ENCODE measurements at regions not wholly inside any gene's neighbourhood (a gene's known extent, or its start where the extent isn't known, plus 50 kb on each side); places are given as distances from the start of the nearest gene placed in this dataset.
A peak's percentile ranks its signal among the peaks of the same experiment; 100 is the strongest.

DNA sequence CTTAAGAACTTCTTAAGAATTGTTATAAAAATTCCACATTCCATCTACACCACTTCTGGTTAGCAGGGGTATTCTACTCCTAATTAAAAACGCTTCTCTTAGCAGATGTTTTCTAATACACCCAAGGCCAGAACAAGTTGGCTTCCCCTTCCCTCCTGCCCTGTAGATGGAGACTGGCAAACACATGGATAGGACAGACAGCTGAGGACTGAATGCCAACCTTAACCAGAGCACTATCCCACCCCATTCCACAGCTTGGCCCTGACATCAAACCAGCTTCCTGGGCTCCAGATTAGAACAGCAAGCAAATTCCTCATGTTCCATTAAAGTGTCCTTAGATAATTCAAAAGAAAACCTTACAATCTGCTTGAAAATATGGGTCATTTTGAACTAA lies 56.6 kb upstream of the IL6 start:
- Histone ChIP-seq H3K36me3 (no peaks in the 10 kb centered on the region), H3K4me3 (no peak overlapping the region), H3K9me3 (ENCODE audit: low read depth) (no peaks in the 10 kb centered on the region), H3K27me3 (no peaks in the 10 kb centered on the region), H3K4me1 (ENCODE audit: low read depth) (no peaks in the 10 kb centered on the region), H3K27ac (no peak overlapping the region)
- TF ChIP-seq, protein P1, sequence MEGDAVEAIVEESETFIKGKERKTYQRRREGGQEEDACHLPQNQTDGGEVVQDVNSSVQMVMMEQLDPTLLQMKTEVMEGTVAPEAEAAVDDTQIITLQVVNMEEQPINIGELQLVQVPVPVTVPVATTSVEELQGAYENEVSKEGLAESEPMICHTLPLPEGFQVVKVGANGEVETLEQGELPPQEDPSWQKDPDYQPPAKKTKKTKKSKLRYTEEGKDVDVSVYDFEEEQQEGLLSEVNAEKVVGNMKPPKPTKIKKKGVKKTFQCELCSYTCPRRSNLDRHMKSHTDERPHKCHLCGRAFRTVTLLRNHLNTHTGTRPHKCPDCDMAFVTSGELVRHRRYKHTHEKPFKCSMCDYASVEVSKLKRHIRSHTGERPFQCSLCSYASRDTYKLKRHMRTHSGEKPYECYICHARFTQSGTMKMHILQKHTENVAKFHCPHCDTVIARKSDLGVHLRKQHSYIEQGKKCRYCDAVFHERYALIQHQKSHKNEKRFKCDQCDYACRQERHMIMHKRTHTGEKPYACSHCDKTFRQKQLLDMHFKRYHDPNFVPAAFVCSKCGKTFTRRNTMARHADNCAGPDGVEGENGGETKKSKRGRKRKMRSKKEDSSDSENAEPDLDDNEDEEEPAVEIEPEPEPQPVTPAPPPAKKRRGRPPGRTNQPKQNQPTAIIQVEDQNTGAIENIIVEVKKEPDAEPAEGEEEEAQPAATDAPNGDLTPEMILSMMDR (IDR thresholded peaks at IDR 0.05; ENCODE audit: low read depth, low read length), result no peak
- no peak for DNase-seq (ENCODE audit: low read depth in 1 of 2, low spot score in 1 of 2)

DNA sequence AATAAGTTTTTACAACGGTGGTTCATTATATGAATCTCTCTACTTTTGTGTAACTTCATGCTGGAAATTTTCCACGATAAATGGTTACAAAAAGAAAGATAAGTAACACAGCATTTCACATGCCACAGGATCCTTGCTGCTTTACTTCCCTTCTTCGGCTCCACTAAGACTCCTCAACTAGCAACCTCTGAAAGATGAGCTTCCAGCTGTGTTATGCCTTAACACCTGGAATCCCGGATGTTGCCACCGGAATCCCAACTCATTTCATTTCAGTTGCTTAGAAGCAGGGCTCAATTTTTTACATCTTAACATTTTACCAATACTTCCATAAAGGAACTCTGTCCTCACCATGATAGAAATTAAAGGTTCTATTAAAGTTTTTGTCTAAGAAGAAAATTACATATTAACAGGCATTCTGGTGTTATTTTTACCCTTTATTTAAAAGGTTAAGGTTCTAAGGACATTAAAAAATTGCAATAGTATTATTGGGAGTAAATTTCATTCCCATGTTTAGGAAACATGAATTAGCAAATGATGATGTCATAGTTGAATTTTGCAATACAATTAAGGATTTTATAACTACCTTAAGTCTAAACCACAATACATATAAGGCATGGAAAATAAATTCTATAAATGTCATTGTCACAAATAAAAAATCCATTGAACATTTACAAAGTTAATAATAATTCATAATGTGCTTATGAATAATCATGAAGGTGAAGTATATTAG lies 57.1 kb upstream of the IL6 start:
- no peak for DNase-seq (ENCODE audit: low read depth in 1 of 2, low spot score in 1 of 2)
- Histone ChIP-seq H3K27ac (no peak overlapping the region), H3K4me3 (no peak overlapping the region), H3K36me3 (no peaks in the 10 kb centered on the region), H3K27me3 (no peaks in the 10 kb centered on the region), H3K9me3 (ENCODE audit: low read depth) (no peaks in the 10 kb centered on the region), H3K4me1 (ENCODE audit: low read depth) (no peaks in the 10 kb centered on the region)
- TF ChIP-seq, protein P1 (IDR thresholded peaks at IDR 0.05; ENCODE audit: low read depth, low read length), result no peak

DNA sequence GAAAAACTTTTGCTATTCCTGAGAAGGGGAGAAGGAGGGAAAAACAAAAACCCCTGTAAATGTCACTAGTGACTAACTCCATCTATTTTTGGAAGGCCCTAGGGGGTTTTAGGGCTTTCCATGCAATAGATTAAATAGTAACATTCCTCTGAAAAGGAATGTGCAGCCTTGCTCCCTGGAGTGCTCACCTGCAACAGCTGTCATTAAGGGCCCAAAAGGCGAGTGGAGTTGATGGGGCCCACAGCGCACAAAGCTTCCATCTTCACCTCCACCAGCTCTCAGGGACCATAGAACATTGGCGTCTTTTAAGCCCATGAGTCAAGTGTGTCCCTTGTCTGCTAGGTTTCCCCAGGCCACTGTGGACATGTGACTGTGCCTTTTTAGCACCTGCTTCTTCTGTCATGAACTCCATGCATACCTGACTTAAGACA lies 58.0 kb upstream of the IL6 start:
- TF ChIP-seq, protein P1 (IDR thresholded peaks at IDR 0.05; ENCODE audit: low read depth, low read length), result no peak
- H3K4me3 ChIP-seq, result no peak overlapping the region
- H3K4me1 ChIP-seq (ENCODE audit: low read depth), result no peaks in the 10 kb centered on the region
- DNase-seq (ENCODE audit: low read depth in 1 of 2, low spot score in 1 of 2), result no peak
- H3K27me3 ChIP-seq, result no peaks in the 10 kb centered on the region
- H3K36me3 ChIP-seq, result no peaks in the 10 kb centered on the region
- no peak overlapping the region for H3K27ac ChIP-seq
- H3K9me3 ChIP-seq (ENCODE audit: low read depth), result no peaks in the 10 kb centered on the region

DNA sequence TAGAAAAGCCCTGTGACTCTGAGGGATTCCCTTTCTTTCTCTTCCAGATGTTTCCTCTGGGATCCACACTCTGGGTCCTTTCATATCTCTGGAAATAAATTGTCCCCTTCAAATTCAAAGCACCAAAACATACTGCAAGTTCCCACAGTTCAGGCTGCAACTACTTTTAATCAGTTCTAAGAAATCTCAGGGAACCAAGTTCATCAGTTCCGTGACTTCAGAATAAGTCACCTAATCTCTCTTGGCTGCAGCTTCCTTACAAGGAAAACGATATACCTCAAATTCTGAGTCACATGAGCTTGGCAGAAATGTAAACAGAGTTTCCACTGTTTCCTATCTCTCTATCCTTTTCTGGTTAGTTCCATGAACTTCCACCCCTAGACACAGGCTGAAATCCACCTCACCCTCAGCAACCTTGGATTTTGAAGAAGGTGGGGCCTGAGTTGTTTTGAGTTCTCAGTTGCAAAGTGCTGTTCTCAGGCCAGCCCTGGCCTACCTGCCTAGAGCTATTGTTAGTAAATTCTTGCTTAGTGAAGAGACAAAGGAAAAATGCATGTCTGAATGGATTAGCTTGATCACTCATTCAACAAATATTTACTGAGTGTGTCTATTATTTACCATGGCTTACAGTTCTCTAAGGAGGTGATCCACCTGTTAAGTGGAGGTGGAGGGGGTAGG lies 59.3 kb upstream of the IL6 start:
- H3K4me1 ChIP-seq (ENCODE audit: low read depth), result no peaks in the 10 kb centered on the region
- TF ChIP-seq, protein P1 (IDR thresholded peaks at IDR 0.05; ENCODE audit: low read depth, low read length), result no peak
- DNase-seq (ENCODE audit: low read depth in 1 of 2, low spot score in 1 of 2), result peak in 1 of 2 donors; percentile 32
- H3K4me3 ChIP-seq, result no peak overlapping the region
- no peak overlapping the region for H3K27ac ChIP-seq
- H3K36me3 ChIP-seq, result no peaks in the 10 kb centered on the region
- H3K9me3 ChIP-seq (ENCODE audit: low read depth), result no peaks in the 10 kb centered on the region
- H3K27me3 ChIP-seq, result no peaks in the 10 kb centered on the region

DNA sequence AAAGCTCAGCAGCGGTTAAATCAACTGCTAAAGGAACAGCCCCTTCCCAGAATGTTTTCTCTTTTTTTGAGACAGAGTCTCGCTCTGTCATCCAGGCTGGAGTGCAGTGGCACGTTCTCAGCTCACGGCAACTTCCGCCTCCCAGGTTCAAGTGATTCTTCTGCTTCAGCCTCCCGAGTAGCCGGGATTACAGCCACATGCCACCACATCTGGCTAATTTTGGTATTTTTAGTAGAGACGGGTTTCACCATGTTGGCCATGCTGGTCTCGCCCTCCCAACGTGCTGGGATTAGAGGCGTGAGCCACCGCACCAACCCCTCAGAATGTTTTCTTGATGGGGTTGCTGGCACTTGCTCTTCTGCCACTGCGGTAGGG lies 59.8 kb upstream of the IL6 start:
- no peak overlapping the region for H3K27ac ChIP-seq
- H3K4me1 ChIP-seq (ENCODE audit: low read depth), result no peaks in the 10 kb centered on the region

More for the DNA sequence above, 59.8 kb upstream of the IL6 start:
- Histone ChIP-seq H3K4me3 (no peak overlapping the region), H3K36me3 (no peaks in the 10 kb centered on the region), H3K27me3 (no peaks in the 10 kb centered on the region), H3K9me3 (ENCODE audit: low read depth) (no peaks in the 10 kb centered on the region)
- TF ChIP-seq, protein P1 (IDR thresholded peaks at IDR 0.05; ENCODE audit: low read depth, low read length), result no peak
- DNase-seq (ENCODE audit: low read depth in 1 of 2, low spot score in 1 of 2), result no peak
